GM18873 (cell line): ENCODE measurements at regions not wholly inside any gene's neighbourhood (a gene's known extent, or its start where the extent isn't known, plus 50 kb on each side); places are given as distances from the start of the nearest gene placed in this dataset.

Source experiments
- ATAC-seq: cut with Tn5 transposase; IDR thresholded peaks from one replicate; pipeline ENCODE4 v1.9.1; 2021; ENCODE audit warnings: mild to moderate bottlenecking, moderate library complexity, moderate number of reproducible peaks; ENCODE audit not compliant: unreplicated experiment, low FRiP score

- no peak for ATAC-seq
Measured at GRCh38 chr10:128278362-128278761, 152.1 kb upstream of the MKI67 start.

DNA sequence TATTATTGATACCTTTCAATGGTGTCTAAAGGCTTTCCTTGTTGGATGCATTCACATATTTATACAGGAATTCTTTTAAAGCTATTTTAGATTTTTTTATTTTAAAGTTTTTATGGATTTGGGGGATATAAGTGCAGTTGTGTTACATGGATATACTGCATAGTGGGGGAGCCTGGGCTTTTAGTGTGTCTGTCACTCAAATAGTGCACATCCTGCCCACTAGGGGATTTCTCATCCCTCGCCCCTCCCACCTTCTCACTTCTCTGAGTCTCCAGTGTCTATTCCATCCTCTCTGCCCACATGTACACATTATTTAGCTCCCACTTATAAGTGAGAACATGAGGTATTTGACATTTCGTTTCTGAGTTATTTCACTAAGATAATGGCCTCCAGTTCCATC is 154.0 kb upstream of the MKI67 start:
- no peak for ATAC-seq

GRCh38 chr10:128281343-128281742 is 155.1 kb upstream of the MKI67 start:
- no peak for ATAC-seq

- no peak for ATAC-seq
Measured at GRCh38 chr10:128281861-128282260, 155.6 kb upstream of the MKI67 start.

DNA sequence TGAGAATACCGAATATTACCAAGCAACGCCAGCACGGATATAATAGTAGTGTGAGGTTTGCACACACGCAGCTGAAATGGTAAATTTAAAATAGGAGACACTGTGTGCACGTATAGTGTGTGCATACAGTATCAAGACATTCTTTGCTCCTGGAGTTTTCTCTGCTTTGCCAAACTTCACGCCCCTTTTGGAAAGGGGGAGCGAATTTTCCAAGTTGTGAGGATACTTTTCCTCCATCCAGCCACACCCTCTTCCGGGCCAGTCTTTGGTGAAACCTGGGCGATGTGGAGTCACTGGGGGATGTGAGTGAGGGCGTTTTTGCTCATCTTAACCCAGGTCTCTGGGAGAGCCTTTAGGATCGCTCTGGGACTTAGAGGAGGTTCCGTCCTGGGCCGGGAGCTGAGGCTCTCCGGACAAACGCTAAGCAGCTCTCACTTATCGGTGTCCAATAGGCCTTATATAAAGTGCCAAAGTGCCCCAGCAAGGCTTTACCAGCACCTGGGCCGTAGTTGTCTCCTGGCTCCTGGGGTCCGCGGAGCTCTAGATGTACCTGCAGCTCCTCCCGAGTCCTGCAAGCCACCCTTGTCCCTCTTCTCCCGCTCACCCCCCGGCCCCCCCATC is 160.0 kb upstream of the MKI67 start:
- no peak for ATAC-seq

DNA sequence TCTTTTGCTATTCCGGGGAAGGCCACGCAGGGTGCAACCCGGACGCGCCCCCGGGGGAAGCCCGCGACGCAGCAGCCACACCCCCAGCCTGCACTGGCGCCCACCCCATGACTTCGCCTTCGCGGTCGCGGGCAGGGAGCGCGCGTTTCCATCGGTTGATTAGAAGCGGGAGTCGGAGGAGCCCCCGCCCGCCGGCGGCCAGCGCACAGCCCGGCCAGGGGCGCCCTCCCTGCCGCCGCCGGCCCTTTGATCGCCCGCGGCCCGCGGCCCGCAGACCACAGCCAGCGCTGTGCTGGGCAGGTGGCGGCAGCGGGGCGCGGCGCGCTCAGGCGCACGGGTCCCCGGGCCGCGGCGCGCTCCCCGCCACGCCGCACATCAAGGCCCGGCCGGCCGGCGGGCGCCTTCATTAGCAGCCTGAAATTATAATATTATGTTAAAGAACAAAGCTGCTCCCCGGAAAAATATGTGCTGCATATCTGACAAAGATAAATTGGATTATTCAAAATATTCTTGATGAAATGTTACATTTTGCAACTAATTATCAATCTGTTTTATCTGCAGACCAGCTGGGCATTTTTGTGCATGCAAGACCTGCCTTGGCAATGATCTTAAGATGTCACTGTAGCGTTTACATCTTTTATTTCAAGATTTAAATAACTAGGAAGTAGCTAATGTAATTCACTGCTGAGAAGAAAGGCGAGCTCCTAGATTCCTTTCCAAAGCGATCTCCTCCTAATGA is 160.7 kb upstream of the MKI67 start:
- no peak for ATAC-seq

DNA sequence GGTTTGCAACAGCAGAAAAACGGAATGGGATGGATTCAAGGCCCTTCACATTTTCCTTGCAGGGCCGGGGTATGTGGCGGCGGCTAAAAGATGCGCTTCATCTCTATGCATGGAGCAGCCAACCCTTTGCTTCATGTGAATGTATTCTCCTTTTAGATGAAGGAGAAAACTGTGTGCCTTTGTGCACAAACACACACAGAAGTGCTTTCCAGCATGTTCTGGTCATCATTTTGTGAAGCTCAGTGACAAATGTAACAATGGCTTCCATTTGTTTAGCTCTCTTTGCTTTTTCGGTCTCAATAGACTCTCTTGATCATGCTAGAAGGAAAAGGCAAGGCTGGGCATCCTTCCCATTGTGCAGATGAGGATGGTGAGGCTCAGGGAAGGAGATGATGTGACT is 161.7 kb upstream of the MKI67 start:
- ATAC-seq = no peak

GRCh38 chr10:128289621-128290020 is 163.4 kb upstream of the MKI67 start:
- no peak for ATAC-seq

- no peak for ATAC-seq
Measured at GRCh38 chr10:128295003-128295402, 168.8 kb upstream of the MKI67 start.

DNA sequence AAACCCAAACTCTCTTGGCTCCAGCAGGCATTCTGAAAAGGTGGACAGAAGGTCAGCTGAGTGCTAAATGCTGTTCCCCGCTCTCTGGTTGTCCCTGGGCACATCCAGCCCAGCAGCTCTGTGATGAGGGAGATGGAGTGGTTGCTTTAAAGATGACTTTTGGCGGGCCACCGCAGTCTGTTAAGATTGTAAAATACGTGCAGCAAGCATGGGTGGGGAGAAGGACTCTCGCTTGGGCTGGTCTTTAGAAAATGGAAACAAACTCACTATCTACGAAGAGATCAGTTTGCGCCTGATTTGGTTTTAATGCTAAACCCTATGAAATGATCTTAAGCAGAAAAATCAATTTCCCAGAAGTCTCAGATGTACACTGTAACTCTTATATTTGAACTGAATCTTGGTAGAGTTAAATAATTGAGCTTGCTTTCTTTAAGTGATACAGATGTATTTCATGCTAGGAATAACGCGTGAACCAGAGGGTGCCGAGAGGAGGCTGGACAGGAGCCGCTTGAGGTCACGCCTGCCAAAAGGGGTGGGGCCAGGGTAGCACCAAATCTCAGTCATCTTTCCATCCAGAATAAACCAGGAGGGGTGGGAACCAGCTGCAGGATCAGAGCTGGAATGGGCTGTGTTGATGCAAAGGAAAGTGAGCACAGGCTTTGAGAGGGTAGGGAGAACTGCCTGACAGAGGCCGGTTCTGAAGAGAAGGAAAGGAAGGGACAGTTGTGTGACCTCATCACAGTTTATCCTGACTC is 170.2 kb upstream of the MKI67 start:
- ATAC-seq = no peak

DNA sequence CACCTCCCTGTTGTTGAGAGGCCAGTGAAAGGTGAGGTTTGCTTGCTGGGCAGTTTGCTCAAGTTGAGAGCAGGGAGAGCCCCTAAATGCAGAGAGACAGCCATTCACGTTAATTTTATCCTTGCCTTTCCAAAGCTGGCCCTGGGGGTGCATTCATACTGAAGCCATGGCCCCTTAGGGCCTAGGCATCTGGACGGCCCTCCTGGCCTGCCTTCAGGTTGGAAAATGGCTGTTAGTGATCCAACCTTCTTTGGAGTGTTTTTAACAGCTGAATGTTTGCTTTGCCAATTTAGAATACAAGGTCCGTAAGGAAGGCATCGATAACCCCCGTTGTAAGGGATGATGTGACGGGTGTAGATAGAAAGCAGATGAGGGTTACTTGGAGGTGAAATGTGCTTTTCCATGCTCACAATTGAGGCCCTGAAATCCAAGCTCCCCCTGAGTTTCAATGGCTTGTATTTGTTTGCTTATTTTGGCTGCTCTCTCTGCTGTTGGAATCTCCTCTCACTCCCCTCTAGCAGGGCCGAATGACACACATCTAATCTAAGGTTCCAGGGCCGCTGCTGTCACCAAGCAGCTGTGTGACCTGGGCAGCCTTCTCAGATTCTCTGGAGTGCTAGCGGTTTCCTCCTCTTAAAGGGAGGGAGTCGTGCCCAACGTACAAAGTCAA is 171.6 kb upstream of the MKI67 start:
- ATAC-seq = no peak

GRCh38 chr10:128298587-128298986 is 172.4 kb upstream of the MKI67 start:
- ATAC-seq = no peak

DNA sequence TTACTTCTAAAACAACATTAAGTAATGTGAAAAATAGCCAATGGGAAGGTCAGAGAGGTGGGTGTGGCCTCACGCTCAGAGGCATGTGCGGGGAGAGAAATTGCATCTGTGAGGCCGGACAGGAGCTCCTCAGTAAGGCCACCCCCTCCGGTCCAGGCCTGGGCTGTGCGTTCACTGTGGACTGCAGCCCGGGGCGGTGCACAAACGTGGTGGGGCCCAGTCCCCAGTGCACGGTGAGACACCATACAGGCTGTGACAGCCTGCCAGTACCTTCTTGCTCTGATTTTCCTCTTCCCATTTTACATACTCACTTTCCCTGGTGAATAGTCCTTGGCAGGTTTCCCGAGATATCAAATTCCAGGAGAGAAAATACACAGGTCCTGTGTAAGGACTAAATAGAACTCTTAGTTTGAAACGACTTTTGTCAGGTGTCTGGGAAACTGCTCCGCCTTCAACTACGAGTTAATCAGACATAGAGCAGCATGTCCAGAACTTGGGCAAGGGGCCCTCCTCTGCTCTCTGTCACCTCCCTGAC is 174.1 kb upstream of the MKI67 start:
- no peak for ATAC-seq

DNA sequence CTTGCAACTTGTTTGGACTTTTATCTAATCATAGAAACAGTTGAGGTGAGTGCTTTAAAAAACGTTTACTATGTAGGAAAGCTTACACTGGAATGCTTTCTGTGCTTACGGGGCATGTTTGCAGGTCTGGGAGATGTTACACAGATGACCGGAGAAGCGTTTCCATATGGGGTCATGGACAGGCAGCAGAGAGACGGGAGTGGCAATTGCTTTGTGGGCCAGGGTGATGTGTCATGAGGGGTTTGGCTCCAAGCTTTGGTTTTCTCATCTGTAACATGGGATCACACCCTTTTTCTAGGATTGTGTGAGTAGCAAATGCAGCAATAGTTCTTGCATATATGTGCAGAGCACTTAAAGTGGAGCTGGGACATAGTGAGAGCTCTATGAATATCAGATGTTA is 174.8 kb upstream of the MKI67 start:
- ATAC-seq = no peak

DNA sequence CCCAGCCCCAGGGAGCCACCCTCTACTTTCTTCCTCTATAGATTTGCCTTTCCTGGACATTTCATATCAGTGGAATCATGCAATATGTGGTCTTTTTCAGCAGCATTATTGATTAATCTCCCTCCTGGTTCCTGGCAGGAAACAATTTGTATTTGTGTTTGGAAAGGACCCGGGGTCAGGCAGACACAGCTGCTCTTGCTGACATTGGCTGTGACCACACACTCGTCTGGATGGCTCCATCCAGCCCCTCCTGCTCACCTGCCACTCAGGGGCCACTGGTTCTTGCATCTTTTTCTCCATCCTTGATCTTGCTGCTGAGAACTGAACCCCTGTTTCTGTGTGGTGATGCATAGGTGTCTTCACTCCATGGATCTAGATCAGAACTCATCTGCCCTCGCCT is 176.6 kb upstream of the MKI67 start:
- no peak for ATAC-seq

DNA sequence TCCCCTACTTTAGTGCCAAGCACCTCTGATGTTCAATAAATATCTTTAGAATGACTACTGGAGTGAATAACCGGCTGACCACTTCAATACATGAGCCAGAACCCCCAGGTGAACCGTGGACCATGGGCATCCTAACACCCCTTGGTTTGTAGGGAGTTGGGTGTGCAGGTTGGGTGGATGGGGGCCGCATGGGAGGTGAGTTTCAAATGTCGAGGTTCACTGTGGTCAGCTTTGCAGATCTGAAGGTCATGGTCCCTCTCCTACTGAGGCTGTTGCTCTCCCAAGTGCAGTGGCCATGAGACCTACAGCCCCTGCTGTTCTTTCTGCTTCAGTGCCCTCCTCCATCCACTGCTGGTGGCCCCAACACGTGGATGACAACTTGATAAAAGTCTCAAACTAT is 178.0 kb upstream of the MKI67 start:
- no peak for ATAC-seq

- no peak for ATAC-seq
Measured at GRCh38 chr10:128305601-128306345, 179.6 kb upstream of the MKI67 start.

DNA sequence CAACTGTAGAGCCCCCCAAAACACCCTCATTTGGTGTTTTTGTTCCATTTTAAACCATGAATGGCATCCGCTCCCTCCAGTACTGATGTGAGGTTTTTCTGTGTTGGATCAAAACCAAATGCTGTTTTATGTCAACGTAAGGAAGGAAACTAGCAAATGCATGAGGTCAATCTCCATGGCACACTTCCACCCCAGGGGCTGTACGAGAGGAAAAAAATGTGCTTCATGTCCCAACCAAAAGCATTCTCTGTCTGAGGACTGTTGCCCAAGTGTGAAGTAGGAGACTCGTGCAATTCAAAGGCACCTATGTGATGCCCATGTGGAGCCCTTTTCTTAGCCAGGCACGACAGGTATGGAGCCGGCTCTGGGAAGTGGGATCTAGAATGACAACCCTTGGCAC is 180.3 kb upstream of the MKI67 start:
- ATAC-seq = no peak

GRCh38 chr10:128306966-128307365 is 180.7 kb upstream of the MKI67 start:
- ATAC-seq = no peak

DNA sequence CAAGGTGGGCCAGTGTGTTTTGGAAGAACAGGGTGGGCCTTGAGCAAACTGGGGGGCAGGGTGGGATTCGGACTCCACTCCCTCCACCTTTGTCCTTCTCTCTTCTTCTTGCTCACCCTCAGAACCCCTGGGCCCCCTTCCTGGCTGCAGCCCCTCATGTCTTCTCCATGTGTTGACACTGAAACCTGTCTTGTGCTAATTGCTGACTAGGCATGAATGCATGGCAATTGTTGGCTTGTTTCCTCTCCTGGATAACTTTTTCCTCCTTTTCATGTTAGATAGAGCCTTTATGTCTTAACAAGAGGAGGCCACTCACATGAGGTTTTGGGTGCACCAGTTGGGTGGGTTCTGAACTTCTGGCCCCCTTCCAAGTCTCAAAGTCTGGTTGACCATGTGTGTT is 181.6 kb upstream of the MKI67 start:
- ATAC-seq = no peak
